GM12878 (cell line): ENCODE measurements at regions not wholly inside any gene's neighbourhood (a gene's known extent, or its start where the extent isn't known, plus 50 kb on each side); places are given as distances from the start of the nearest gene placed in this dataset.

Source experiments
- FOXM1 ChIP-seq: IDR thresholded peaks from 2 replicates; pipeline ENCODE4 v1.6.1; 2012; ENCODE audit warnings: low read depth, mild to moderate bottlenecking, inconsistent platforms, low read length, moderate library complexity
- GATAD2B ChIP-seq: fragments of 450-650 bp; conservative IDR thresholded peaks from 2 replicates; pipeline ENCODE4 v1.6.1; 2017; ENCODE audit warnings: low read depth, mild to moderate bottlenecking, moderate library complexity
- HDAC2 ChIP-seq: fragments of 200-600 bp; sonication (generic); IDR thresholded peaks from 2 replicates; pipeline ENCODE4 v1.6.1; 2017
- POLR2AphosphoS2 ChIP-seq: IDR thresholded peaks from 2 replicates; pipeline ENCODE4 v1.6.1; 2011; ENCODE audit warnings: low read depth, mild to moderate bottlenecking, low read length, improper control_type of control experiment, moderate library complexity
- SREBF1 ChIP-seq: IDR thresholded peaks from 2 replicates; pipeline ENCODE4 v1.6.1; 2012; ENCODE audit warnings: mild to moderate bottlenecking, low read length
- TF ChIP-seq, protein P1 (sequence below): IDR thresholded peaks from 2 replicates; pipeline ENCODE4 v1.6.1; 2012; ENCODE audit warnings: improper control_type of control experiment, low read depth, low read length; ENCODE audit not compliant: insufficient replicate concordance
- TF ChIP-seq, protein P2 (sequence below): IDR thresholded peaks from 2 replicates; pipeline ENCODE4 v1.6.1; 2011; ENCODE audit warnings: low read depth, mild to moderate bottlenecking, low read length, moderate library complexity, borderline replicate concordance; ENCODE audit errors: extremely low read depth

DNA sequence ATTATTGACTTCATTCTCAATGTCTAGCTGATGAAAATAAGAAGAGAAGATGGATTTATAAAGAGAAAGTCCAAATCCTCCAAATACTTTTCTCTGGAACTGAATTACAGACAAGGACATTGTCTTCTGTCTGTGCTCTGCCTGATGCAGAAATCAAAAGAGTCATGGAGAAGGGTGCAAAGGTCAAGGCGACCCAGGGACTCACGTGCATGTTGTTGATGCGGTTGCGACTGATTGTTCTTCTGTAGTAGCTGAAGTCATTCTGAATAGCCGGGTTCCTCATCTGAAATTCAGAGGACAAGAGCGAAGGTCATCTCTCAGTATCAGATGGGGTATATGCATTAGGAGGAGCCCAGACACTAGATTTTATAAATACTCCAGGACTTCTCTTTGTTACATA lies 104.4 kb downstream of the CYRIA start (continued):
- TF ChIP-seq, protein P1, sequence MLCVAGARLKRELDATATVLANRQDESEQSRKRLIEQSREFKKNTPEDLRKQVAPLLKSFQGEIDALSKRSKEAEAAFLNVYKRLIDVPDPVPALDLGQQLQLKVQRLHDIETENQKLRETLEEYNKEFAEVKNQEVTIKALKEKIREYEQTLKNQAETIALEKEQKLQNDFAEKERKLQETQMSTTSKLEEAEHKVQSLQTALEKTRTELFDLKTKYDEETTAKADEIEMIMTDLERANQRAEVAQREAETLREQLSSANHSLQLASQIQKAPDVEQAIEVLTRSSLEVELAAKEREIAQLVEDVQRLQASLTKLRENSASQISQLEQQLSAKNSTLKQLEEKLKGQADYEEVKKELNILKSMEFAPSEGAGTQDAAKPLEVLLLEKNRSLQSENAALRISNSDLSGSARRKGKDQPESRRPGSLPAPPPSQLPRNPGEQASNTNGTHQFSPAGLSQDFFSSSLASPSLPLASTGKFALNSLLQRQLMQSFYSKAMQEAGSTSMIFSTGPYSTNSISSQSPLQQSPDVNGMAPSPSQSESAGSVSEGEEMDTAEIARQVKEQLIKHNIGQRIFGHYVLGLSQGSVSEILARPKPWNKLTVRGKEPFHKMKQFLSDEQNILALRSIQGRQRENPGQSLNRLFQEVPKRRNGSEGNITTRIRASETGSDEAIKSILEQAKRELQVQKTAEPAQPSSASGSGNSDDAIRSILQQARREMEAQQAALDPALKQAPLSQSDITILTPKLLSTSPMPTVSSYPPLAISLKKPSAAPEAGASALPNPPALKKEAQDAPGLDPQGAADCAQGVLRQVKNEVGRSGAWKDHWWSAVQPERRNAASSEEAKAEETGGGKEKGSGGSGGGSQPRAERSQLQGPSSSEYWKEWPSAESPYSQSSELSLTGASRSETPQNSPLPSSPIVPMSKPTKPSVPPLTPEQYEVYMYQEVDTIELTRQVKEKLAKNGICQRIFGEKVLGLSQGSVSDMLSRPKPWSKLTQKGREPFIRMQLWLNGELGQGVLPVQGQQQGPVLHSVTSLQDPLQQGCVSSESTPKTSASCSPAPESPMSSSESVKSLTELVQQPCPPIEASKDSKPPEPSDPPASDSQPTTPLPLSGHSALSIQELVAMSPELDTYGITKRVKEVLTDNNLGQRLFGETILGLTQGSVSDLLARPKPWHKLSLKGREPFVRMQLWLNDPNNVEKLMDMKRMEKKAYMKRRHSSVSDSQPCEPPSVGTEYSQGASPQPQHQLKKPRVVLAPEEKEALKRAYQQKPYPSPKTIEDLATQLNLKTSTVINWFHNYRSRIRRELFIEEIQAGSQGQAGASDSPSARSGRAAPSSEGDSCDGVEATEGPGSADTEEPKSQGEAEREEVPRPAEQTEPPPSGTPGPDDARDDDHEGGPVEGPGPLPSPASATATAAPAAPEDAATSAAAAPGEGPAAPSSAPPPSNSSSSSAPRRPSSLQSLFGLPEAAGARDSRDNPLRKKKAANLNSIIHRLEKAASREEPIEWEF = no peak
- no peak for TF ChIP-seq SREBF1
- TF ChIP-seq, protein P2, sequence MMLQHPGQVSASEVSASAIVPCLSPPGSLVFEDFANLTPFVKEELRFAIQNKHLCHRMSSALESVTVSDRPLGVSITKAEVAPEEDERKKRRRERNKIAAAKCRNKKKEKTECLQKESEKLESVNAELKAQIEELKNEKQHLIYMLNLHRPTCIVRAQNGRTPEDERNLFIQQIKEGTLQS = no peak
- no peak for TF ChIP-seq POLR2AphosphoS2
- no peak for TF ChIP-seq GATAD2B
- TF ChIP-seq FOXM1 = no peak
- TF ChIP-seq HDAC2 = no peak
